KMS-11 (cell line): ENCODE measurements at regions not wholly inside any gene's neighbourhood (a gene's known extent, or its start where the extent isn't known, plus 50 kb on each side); places are given as distances from the start of the nearest gene placed in this dataset.

Source experiments
- H2AFZ ChIP-seq: fragments of 200-600 bp; sonication (generic); 2 replicates; pipeline ENCODE4 v1.6.1; 2016; ENCODE audit warnings: antibody characterized with exemption, mixed run types, low read depth
- H3K27ac ChIP-seq: fragments of 200-600 bp; sonication (generic); 2 replicates; pipeline ENCODE4 v1.6.1; 2016; ENCODE audit warnings: mild to moderate bottlenecking, mixed run types
- H3K27me3 ChIP-seq: fragments of 200-600 bp; sonication (generic); 2 replicates; pipeline ENCODE4 v1.6.1; 2017; ENCODE audit warnings: mild to moderate bottlenecking, low read depth, mixed run types, moderate library complexity; ENCODE audit not compliant: insufficient read depth
- H3K36me3 ChIP-seq: fragments of 200-600 bp; sonication (generic); 2 replicates; pipeline ENCODE4 v1.6.1; 2017; ENCODE audit warnings: mild to moderate bottlenecking, mixed run types; ENCODE audit not compliant: insufficient read depth
- H3K4me1 ChIP-seq: fragments of 200-600 bp; sonication (generic); 2 replicates; pipeline ENCODE4 v1.6.1; 2016; ENCODE audit warnings: mild to moderate bottlenecking, low read depth, mixed run types; ENCODE audit not compliant: poor library complexity, severe bottlenecking
- H3K4me2 ChIP-seq: fragments of 200-600 bp; sonication (generic); 2 replicates; pipeline ENCODE4 v1.7.0; 2016; ENCODE audit warnings: mild to moderate bottlenecking, mixed run types
- H3K4me3 ChIP-seq: fragments of 200-600 bp; sonication (generic); IDR thresholded peaks from 2 replicates; pipeline ENCODE4 v1.6.1; 2017; ENCODE audit warnings: low read depth, low read length, mixed read lengths; ENCODE audit not compliant: insufficient read depth
- H3K79me2 ChIP-seq: fragments of 200-600 bp; sonication (generic); 2 replicates; pipeline ENCODE4 v1.6.1; 2016; ENCODE audit warnings: low read depth, mixed run types; ENCODE audit not compliant: insufficient read depth
- H3K9ac ChIP-seq: fragments of 200-600 bp; sonication (generic); 2 replicates; pipeline ENCODE4 v1.6.1; 2016; ENCODE audit warnings: mild to moderate bottlenecking, mixed run types
- H4K20me1 ChIP-seq: fragments of 200-600 bp; sonication (generic); 2 replicates; pipeline ENCODE4 v1.6.1; 2016; ENCODE audit warnings: mild to moderate bottlenecking, mixed run types; ENCODE audit not compliant: insufficient read depth
- TF ChIP-seq, protein P1 (sequence below): fragments of 200-600 bp; sonication (generic); conservative IDR thresholded peaks from 2 replicates; pipeline ENCODE4 v1.6.1; 2017; ENCODE audit warnings: low read depth, mild to moderate bottlenecking, antibody characterized with exemption, low read length, moderate library complexity, mixed read lengths

DNA sequence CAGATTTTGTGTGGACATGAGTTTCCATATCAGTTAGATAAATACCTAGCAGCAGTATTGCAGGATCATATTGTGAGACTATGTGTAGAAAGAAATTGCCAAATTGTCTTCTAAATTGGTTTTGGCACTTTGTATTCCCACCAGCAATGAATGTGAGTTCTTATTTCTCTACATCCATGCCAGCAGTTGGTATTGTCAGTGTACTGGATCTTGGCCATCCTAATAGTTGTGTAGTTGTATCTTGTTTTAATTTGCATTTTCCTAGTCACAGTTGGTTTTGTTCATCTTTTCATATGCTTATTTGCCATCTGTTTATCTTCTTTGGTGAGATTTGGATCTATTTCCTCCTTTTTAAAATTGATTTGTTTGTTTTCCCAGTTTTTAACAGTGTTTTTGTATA is 154.7 kb upstream of the HCRTR2 start:
- no peak overlapping the region for H2AFZ ChIP-seq
- H3K4me1 ChIP-seq = peaks cover 4% of the 10 kb centered on the region
- no peak overlapping the region for H3K27ac ChIP-seq
- H3K9ac ChIP-seq = no peak overlapping the region
- no peak overlapping the region for H3K4me3 ChIP-seq
- H4K20me1 ChIP-seq = no peaks in the 10 kb centered on the region
- no peaks in the 10 kb centered on the region for H3K27me3 ChIP-seq
- no peaks in the 10 kb centered on the region for H3K79me2 ChIP-seq
- no peaks in the 10 kb centered on the region for H3K36me3 ChIP-seq
- no peak overlapping the region for H3K4me2 ChIP-seq
- TF ChIP-seq, protein P1, sequence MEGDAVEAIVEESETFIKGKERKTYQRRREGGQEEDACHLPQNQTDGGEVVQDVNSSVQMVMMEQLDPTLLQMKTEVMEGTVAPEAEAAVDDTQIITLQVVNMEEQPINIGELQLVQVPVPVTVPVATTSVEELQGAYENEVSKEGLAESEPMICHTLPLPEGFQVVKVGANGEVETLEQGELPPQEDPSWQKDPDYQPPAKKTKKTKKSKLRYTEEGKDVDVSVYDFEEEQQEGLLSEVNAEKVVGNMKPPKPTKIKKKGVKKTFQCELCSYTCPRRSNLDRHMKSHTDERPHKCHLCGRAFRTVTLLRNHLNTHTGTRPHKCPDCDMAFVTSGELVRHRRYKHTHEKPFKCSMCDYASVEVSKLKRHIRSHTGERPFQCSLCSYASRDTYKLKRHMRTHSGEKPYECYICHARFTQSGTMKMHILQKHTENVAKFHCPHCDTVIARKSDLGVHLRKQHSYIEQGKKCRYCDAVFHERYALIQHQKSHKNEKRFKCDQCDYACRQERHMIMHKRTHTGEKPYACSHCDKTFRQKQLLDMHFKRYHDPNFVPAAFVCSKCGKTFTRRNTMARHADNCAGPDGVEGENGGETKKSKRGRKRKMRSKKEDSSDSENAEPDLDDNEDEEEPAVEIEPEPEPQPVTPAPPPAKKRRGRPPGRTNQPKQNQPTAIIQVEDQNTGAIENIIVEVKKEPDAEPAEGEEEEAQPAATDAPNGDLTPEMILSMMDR = no peak

DNA sequence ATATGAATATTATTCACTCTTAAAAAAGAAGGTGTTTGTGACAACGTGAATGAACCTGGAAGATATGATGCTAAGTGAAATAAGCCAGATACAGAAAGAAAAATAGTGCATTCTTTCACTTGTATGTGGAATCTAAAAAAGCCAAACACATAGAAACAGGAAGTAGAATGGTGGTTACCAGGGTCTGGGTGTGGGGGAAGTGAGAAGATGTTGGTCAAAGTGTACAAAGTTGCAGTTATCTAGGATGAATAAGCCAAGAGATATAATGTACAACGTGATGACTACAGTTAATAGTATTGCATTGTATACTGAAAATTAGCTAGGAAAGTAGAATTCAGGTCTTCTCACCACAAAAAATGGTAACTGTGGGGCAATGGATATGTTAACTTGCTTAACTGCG is 151.1 kb upstream of the HCRTR2 start:
- H3K4me1 ChIP-seq = no peaks in the 10 kb centered on the region
- no peaks in the 10 kb centered on the region for H3K36me3 ChIP-seq
- H3K27ac ChIP-seq = no peak overlapping the region
- no peaks in the 10 kb centered on the region for H4K20me1 ChIP-seq
- H3K27me3 ChIP-seq = no peaks in the 10 kb centered on the region
- no peak overlapping the region for H3K4me3 ChIP-seq
- TF ChIP-seq, protein P1 = no peak
- H3K9ac ChIP-seq = no peak overlapping the region
- H2AFZ ChIP-seq = no peak overlapping the region
- H3K79me2 ChIP-seq = no peaks in the 10 kb centered on the region
- H3K4me2 ChIP-seq = no peak overlapping the region

DNA sequence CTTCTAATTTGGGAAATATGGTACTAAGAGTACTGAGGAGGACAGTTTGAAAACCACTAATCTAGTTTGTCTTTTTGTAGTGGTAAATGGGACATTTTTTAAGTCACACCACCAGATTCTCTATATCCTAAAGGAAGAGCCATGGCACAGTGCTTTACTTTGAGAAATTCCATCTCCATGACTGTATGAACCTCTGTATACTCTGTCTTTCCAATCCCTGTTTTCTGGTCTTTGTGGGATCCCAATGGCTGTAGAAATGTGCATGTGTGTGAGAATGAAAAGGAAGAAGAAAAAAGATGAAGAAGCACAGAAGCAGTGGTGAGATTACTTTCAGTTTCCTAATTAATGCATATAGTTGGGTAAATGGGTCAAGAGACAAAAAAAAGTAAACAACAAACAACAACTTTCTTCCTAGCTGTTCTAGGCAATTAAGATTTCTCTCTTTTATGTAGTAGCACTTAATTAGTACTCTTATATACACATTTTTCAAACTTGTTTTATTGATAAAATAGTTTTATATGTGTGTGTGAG is 141.2 kb upstream of the HCRTR2 start:
- no peaks in the 10 kb centered on the region for H3K4me1 ChIP-seq
- no peaks in the 10 kb centered on the region for H4K20me1 ChIP-seq
- H3K4me2 ChIP-seq = no peak overlapping the region
- no peaks in the 10 kb centered on the region for H3K36me3 ChIP-seq
- H3K79me2 ChIP-seq = no peaks in the 10 kb centered on the region
- H3K9ac ChIP-seq = no peak overlapping the region
- no peak overlapping the region for H3K27ac ChIP-seq
- TF ChIP-seq, protein P1 = no peak
- no peak overlapping the region for H3K4me3 ChIP-seq
- H2AFZ ChIP-seq = no peak overlapping the region
- H3K27me3 ChIP-seq = no peaks in the 10 kb centered on the region

DNA sequence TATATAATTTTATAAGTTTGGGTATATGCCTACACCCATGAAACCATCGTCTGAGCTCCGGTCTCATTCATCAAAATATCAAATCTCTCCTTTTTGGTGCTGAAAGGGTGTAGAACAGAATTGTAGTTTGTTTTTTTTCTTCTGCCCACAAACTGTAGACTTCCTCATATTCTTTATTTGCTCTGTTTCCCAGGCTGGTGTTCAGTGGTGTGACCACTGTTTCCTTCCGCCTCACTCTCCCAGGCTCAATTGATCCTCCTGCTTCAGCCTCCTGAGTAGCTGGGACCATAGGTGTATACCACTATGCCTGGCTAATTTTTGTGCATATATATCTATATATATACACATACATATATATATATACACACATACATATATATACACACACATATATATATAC is 139.6 kb upstream of the HCRTR2 start:
- H3K4me2 ChIP-seq = no peak overlapping the region
- H3K27me3 ChIP-seq = no peaks in the 10 kb centered on the region
- H4K20me1 ChIP-seq = no peaks in the 10 kb centered on the region
- H3K4me1 ChIP-seq = no peaks in the 10 kb centered on the region
- H3K79me2 ChIP-seq = no peaks in the 10 kb centered on the region
- H3K27ac ChIP-seq = no peak overlapping the region
- H3K9ac ChIP-seq = no peak overlapping the region
- H3K36me3 ChIP-seq = no peaks in the 10 kb centered on the region
- TF ChIP-seq, protein P1 = no peak
- no peak overlapping the region for H3K4me3 ChIP-seq
- H2AFZ ChIP-seq = no peak overlapping the region
